ENCODE measurements at regions not wholly inside any gene's neighbourhood (a gene's known extent, or its start where the extent isn't known, plus 50 kb on each side); places are given as distances from the start of the nearest gene placed in this dataset.

DNA sequence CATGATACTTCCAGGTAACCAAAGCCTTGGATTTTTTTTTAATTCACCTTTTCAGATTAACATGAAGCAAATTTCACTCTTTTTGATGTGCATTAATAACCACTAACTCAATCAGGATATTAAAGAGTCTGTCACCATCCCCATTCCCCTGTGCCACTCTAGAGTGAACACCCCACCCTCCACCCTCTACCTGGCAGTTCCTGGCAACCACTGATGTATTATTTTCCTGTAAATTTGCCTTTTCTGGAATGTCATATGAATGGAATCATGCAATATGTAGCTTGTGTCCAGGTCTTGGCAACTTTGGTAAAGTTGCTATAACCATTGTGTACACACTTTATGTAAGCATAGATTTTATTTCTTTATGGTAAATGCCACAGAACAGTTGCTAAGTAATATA is 627.6 kb downstream of the MCTP2 start:
- no peak for TF ChIP-seq MXD4 (CRISPR knock-in tag; IDR thresholded peaks at IDR 0.05; ENCODE audit: borderline replicate concordance)
- no peak for TF ChIP-seq JUN (CRISPR knock-in tag; IDR thresholded peaks at IDR 0.05)
- TF ChIP-seq, protein P1, sequence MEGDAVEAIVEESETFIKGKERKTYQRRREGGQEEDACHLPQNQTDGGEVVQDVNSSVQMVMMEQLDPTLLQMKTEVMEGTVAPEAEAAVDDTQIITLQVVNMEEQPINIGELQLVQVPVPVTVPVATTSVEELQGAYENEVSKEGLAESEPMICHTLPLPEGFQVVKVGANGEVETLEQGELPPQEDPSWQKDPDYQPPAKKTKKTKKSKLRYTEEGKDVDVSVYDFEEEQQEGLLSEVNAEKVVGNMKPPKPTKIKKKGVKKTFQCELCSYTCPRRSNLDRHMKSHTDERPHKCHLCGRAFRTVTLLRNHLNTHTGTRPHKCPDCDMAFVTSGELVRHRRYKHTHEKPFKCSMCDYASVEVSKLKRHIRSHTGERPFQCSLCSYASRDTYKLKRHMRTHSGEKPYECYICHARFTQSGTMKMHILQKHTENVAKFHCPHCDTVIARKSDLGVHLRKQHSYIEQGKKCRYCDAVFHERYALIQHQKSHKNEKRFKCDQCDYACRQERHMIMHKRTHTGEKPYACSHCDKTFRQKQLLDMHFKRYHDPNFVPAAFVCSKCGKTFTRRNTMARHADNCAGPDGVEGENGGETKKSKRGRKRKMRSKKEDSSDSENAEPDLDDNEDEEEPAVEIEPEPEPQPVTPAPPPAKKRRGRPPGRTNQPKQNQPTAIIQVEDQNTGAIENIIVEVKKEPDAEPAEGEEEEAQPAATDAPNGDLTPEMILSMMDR (IDR thresholded peaks at IDR 0.05) = no peak
- TF ChIP-seq, protein P2, sequence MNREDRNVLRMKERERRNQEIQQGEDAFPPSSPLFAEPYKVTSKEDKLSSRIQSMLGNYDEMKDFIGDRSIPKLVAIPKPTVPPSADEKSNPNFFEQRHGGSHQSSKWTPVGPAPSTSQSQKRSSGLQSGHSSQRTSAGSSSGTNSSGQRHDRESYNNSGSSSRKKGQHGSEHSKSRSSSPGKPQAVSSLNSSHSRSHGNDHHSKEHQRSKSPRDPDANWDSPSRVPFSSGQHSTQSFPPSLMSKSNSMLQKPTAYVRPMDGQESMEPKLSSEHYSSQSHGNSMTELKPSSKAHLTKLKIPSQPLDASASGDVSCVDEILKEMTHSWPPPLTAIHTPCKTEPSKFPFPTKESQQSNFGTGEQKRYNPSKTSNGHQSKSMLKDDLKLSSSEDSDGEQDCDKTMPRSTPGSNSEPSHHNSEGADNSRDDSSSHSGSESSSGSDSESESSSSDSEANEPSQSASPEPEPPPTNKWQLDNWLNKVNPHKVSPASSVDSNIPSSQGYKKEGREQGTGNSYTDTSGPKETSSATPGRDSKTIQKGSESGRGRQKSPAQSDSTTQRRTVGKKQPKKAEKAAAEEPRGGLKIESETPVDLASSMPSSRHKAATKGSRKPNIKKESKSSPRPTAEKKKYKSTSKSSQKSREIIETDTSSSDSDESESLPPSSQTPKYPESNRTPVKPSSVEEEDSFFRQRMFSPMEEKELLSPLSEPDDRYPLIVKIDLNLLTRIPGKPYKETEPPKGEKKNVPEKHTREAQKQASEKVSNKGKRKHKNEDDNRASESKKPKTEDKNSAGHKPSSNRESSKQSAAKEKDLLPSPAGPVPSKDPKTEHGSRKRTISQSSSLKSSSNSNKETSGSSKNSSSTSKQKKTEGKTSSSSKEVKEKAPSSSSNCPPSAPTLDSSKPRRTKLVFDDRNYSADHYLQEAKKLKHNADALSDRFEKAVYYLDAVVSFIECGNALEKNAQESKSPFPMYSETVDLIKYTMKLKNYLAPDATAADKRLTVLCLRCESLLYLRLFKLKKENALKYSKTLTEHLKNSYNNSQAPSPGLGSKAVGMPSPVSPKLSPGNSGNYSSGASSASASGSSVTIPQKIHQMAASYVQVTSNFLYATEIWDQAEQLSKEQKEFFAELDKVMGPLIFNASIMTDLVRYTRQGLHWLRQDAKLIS (CRISPR knock-in tag; IDR thresholded peaks at IDR 0.05; ENCODE audit: borderline replicate concordance) = no peak
- TF ChIP-seq, protein P3, sequence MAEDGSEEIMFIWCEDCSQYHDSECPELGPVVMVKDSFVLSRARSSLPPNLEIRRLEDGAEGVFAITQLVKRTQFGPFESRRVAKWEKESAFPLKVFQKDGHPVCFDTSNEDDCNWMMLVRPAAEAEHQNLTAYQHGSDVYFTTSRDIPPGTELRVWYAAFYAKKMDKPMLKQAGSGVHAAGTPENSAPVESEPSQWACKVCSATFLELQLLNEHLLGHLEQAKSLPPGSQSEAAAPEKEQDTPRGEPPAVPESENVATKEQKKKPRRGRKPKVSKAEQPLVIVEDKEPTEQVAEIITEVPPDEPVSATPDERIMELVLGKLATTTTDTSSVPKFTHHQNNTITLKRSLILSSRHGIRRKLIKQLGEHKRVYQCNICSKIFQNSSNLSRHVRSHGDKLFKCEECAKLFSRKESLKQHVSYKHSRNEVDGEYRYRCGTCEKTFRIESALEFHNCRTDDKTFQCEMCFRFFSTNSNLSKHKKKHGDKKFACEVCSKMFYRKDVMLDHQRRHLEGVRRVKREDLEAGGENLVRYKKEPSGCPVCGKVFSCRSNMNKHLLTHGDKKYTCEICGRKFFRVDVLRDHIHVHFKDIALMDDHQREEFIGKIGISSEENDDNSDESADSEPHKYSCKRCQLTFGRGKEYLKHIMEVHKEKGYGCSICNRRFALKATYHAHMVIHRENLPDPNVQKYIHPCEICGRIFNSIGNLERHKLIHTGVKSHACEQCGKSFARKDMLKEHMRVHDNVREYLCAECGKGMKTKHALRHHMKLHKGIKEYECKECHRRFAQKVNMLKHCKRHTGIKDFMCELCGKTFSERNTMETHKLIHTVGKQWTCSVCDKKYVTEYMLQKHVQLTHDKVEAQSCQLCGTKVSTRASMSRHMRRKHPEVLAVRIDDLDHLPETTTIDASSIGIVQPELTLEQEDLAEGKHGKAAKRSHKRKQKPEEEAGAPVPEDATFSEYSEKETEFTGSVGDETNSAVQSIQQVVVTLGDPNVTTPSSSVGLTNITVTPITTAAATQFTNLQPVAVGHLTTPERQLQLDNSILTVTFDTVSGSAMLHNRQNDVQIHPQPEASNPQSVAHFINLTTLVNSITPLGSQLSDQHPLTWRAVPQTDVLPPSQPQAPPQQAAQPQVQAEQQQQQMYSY (CRISPR knock-in tag; IDR thresholded peaks at IDR 0.05) = no peak
- no peak for TF ChIP-seq CREB1 (CRISPR knock-in tag; IDR thresholded peaks at IDR 0.05)
- no peak for TF ChIP-seq ZNF423 (CRISPR knock-in tag; IDR thresholded peaks at IDR 0.05)
- no peak for TF ChIP-seq ZNF138 (CRISPR knock-in tag; conservative IDR thresholded peaks at IDR 0.05)
- TF ChIP-seq SP1 (CRISPR knock-in tag; conservative IDR thresholded peaks at IDR 0.05) = no peak
- TF ChIP-seq, protein P4, sequence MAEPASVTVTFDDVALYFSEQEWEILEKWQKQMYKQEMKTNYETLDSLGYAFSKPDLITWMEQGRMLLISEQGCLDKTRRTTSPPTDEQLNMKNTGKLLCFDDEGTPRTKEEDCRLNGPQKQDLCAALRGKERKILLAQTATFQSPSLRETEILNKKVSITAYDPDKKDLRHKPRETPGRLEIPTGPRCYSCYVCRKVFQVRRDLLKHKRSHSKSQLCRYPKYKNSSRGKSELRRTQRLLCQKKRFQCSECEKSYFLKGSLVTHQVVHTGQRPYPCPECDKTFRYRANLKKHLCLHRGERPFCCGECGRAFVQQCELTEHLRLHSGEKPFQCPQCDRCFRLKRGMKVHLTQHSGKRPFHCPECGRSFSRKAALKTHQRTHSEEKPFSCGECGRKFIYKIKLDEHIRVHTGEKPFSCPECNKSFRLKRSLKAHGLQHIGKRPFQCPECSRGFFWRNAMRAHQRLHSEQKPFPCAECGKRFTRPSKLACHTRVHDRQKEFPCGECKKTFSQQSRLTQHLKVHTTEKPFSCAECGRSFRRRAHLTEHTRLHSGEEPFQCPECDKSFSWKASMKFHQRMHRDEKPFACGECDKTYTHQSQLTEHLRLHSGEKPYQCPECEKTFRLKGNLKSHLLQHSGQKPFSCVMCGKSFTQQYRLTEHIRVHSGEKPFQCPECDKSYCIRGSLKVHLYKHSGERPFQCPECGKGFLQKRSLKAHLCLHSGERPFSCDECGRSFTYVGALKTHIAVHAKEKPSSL (CRISPR knock-in tag; conservative IDR thresholded peaks at IDR 0.05) = no peak
- TF ChIP-seq IRF2 (CRISPR knock-in tag; IDR thresholded peaks at IDR 0.05; ENCODE audit: borderline replicate concordance, low read depth) = no peak
- TF ChIP-seq, protein P5, sequence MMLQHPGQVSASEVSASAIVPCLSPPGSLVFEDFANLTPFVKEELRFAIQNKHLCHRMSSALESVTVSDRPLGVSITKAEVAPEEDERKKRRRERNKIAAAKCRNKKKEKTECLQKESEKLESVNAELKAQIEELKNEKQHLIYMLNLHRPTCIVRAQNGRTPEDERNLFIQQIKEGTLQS (CRISPR knock-in tag; conservative IDR thresholded peaks at IDR 0.05) = no peak
